BE2C (cell line): ENCODE measurements at regions not wholly inside any gene's neighbourhood (a gene's known extent, or its start where the extent isn't known, plus 50 kb on each side); places are given as distances from the start of the nearest gene placed in this dataset.

Source experiments
- DNase-seq: peaks from one replicate; pipeline ENCODE4 v3.0.0-alpha.2; 2020
- H3K27me3 ChIP-seq: fragments of 250-450 bp; sonication (Bioruptor Pico); 2 replicates; pipeline ENCODE4 v1.5.1; 2020; ENCODE audit warnings: mild to moderate bottlenecking
- H3K36me3 ChIP-seq: fragments of 250-450 bp; sonication (Bioruptor Pico); 2 replicates; pipeline ENCODE4 v1.5.1; 2020; ENCODE audit warnings: mild to moderate bottlenecking
- H3K4me1 ChIP-seq: fragments of 250-450 bp; sonication (Bioruptor Pico); 2 replicates; pipeline ENCODE4 v1.5.1; 2020
- H3K4me3 ChIP-seq: 2 replicates; pipeline ENCODE4 v1.5.1; 2011; ENCODE audit warnings: low read depth, low read length
- H3K9me3 ChIP-seq: fragments of 250-450 bp; sonication (Bioruptor Pico); 2 replicates; pipeline ENCODE4 v1.5.1; 2020
- CTCF ChIP-seq: IDR thresholded peaks from 2 replicates; pipeline ENCODE4 v1.5.1; 2012; ENCODE audit warnings: mild to moderate bottlenecking, low read depth, low read length

DNA sequence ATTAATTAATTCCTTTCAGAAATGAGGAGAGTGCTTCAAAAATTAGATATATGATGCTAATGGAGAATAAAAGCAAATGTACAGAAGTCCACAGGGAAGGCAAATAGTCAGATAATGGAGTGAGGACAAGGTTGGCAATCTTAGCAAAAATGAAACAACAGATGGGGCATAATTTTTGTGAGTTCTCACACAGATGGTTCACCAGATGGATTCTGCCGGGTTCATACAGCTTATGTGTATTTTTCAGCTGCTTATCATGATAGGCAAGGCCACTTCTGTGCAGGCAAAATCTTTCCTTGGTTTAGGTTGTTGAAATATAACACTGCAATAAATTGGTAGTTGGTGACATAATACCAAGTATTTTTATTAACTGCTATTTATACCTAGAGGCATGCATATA is 1539.0 kb upstream of the IGFBP7 start:
- TF ChIP-seq CTCF, result no peak
- Histone ChIP-seq H3K4me3 (no peak overlapping the region), H3K27me3 (no peaks in the 10 kb centered on the region), H3K9me3 (no peaks in the 10 kb centered on the region), H3K36me3 (no peaks in the 10 kb centered on the region), H3K4me1 (no peaks in the 10 kb centered on the region)
- no peak for DNase-seq

DNA sequence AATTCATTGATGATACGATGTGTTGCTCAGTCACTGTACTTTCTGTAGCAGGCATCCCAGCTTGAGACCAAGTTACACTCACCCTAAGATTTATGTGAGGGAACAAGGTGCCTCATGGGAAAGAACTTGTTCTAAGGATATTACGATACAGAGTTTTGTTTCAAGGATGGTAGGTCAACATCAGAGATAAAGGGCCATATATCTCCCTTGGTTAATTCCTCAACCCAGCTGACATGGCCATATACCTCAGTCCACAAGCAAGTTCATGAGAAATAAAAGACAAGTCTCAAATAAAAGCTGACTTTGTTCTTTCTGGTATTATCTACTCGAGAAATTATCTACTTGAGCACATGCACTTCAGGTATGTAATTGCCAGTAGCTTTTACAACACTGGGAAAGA is 1535.9 kb upstream of the IGFBP7 start:
- H3K36me3 ChIP-seq, result no peaks in the 10 kb centered on the region
- H3K27me3 ChIP-seq, result no peaks in the 10 kb centered on the region
- no peak for DNase-seq

DNA sequence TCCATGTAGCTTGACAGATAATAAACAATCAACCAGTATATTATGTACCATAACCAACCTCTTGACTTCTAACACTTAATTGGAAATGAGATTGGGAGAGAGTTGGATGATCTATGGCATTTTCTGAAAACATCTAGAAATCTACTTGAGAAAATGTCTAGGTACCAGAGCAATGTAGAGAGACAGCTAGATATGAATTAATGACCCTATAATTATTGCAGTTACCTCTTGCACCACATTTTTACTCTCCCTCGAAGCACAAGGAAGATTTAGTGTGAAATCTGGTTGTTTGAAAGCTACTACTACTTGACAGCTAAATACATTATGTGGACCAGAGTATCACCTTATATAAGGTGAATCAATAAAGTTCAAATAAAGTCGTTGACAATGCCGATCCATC is 1534.4 kb upstream of the IGFBP7 start:
- H3K36me3 ChIP-seq, result no peaks in the 10 kb centered on the region
- no peaks in the 10 kb centered on the region for H3K27me3 ChIP-seq
- no peaks in the 10 kb centered on the region for H3K4me1 ChIP-seq
- H3K4me3 ChIP-seq, result no peak overlapping the region
- no peaks in the 10 kb centered on the region for H3K9me3 ChIP-seq
- no peak for DNase-seq
- no peak for TF ChIP-seq CTCF

More for the DNA sequence above, 1535.9 kb upstream of the IGFBP7 start:
- no peak for TF ChIP-seq CTCF
- Histone ChIP-seq H3K4me3 (no peak overlapping the region), H3K9me3 (no peaks in the 10 kb centered on the region), H3K4me1 (no peaks in the 10 kb centered on the region)

- Histone ChIP-seq H3K27me3 (no peaks in the 10 kb centered on the region), H3K4me1 (no peaks in the 10 kb centered on the region), H3K9me3 (no peaks in the 10 kb centered on the region), H3K4me3 (no peak overlapping the region), H3K36me3 (no peaks in the 10 kb centered on the region)
- TF ChIP-seq CTCF, result no peak
- no peak for DNase-seq
Measured at GRCh38 chr4:58636381-58636780, 1526.2 kb upstream of the IGFBP7 start.

- H3K9me3 ChIP-seq, result no peaks in the 10 kb centered on the region; the same call in 1 of the 2 replicates
- no peak overlapping the region for H3K4me3 ChIP-seq
- no peaks in the 10 kb centered on the region for H3K36me3 ChIP-seq
- H3K27me3 ChIP-seq, result no peaks in the 10 kb centered on the region
- no peak for DNase-seq
- no peaks in the 10 kb centered on the region for H3K4me1 ChIP-seq
- TF ChIP-seq CTCF, result no peak
Measured at GRCh38 chr4:58617226-58617625, 1507.0 kb upstream of the IGFBP7 start.

- TF ChIP-seq CTCF, result no peak
- H3K27me3 ChIP-seq, result no peaks in the 10 kb centered on the region
- H3K9me3 ChIP-seq, result no peaks in the 10 kb centered on the region
- H3K4me3 ChIP-seq, result no peak overlapping the region
- DNase-seq, result no peak
- H3K36me3 ChIP-seq, result no peaks in the 10 kb centered on the region
- no peaks in the 10 kb centered on the region for H3K4me1 ChIP-seq
Measured at GRCh38 chr4:58611012-58611411, 1500.8 kb upstream of the IGFBP7 start.
